HL-60 (cell line): ENCODE measurements at regions not wholly inside any gene's neighbourhood (a gene's known extent, or its start where the extent isn't known, plus 50 kb on each side); places are given as distances from the start of the nearest gene placed in this dataset.
"Not testable (repeated sequence)": the region's sequence is repeated elsewhere in the genome, so short reads cannot be mapped to it uniquely, and the experiment has no call there.

ENCODE experiments used
- DNase-seq, 2 experiments: peaks; one replicate each; pipeline ENCODE4 v3.0.0-alpha.2; 2010 to 2020; ENCODE audit warnings: low read depth in 1 of 2, low spot score in 1 of 2
- H3K27ac ChIP-seq: fragments of 250-450 bp; sonication (Bioruptor Pico); replicated peaks from 2 replicates; pipeline ENCODE4 v1.5.1; 2020; ENCODE audit warnings: mild to moderate bottlenecking, moderate library complexity
- H3K27me3 ChIP-seq: fragments of 250-450 bp; sonication (Bioruptor Pico); 2 replicates; pipeline ENCODE4 v1.5.1; 2021; ENCODE audit warnings: mild to moderate bottlenecking, moderate library complexity; ENCODE audit not compliant: insufficient read depth, poor library complexity, severe bottlenecking
- H3K4me3 ChIP-seq: replicated peaks from 2 replicates; pipeline ENCODE4 v1.5.1; 2011; ENCODE audit warnings: mild to moderate bottlenecking, control low read depth, low read length; ENCODE audit not compliant: insufficient read depth
- CTCF ChIP-seq: IDR thresholded peaks from one replicate; pipeline ENCODE4 v1.5.1; 2011; ENCODE audit warnings: low read length, control low read depth, inconsistent platforms; ENCODE audit not compliant: insufficient read depth
- GABPA ChIP-seq: IDR thresholded peaks from 2 replicates; pipeline ENCODE4 v1.6.1; 2012; ENCODE audit warnings: low read depth
- POLR2AphosphoS5 ChIP-seq: IDR thresholded peaks from 2 replicates; pipeline ENCODE4 v1.6.1; 2012; ENCODE audit warnings: low read depth
- REST ChIP-seq: IDR thresholded peaks from 2 replicates; pipeline ENCODE4 v1.6.1; 2012; ENCODE audit warnings: low read depth; ENCODE audit not compliant: insufficient replicate concordance
- SPI1 ChIP-seq: IDR thresholded peaks from 2 replicates; pipeline ENCODE4 v1.6.1; 2012; ENCODE audit warnings: low read depth, mild to moderate bottlenecking, borderline replicate concordance

GRCh38 chr11:93063086-93063485 lies 93.6 kb downstream of the MTNR1B start:
- TF ChIP-seq CTCF (no peak), POLR2AphosphoS5 (no peak), REST (no peak), GABPA (no peak), SPI1 (no peak)
- Histone ChIP-seq H3K27ac (no peak overlapping the region), H3K27me3 (no peaks in the 10 kb centered on the region), H3K4me3 (no peak overlapping the region)
- DNase-seq, result no peak

GRCh38 chr11:93065074-93065674 lies 95.7 kb downstream of the MTNR1B start:
- H3K27me3 ChIP-seq, H3K27ac ChIP-seq, H3K4me3 ChIP-seq, DNase-seq: not testable (repeated sequence)

- TF ChIP-seq SPI1, result no peak
- Histone ChIP-seq H3K27me3 (no peaks in the 10 kb centered on the region), H3K27ac (no peak overlapping the region), H3K4me3 (no peak overlapping the region)
- no peak for DNase-seq
Measured at GRCh38 chr11:93067881-93068390, 98.5 kb downstream of the MTNR1B start.

- H3K27ac ChIP-seq, result no peak overlapping the region
- H3K27me3 ChIP-seq, result no peaks in the 10 kb centered on the region
- no peak for DNase-seq
- no peak overlapping the region for H3K4me3 ChIP-seq
- TF ChIP-seq GABPA (no peak), CTCF (no peak), REST (no peak), POLR2AphosphoS5 (no peak), SPI1 (no peak)
Measured at GRCh38 chr11:93072229-93072914, 102.9 kb downstream of the MTNR1B start.

GRCh38 chr11:93073026-93073425 lies 103.6 kb downstream of the MTNR1B start:
- H3K4me3 ChIP-seq, result no peak overlapping the region
- H3K27ac ChIP-seq, result no peak overlapping the region
- TF ChIP-seq CTCF (no peak), GABPA (no peak), POLR2AphosphoS5 (no peak), SPI1 (no peak), REST (no peak)
- H3K27me3 ChIP-seq, result no peaks in the 10 kb centered on the region
- no peak for DNase-seq
